ENCODE measurements at regions not wholly inside any gene's neighbourhood (a gene's known extent, or its start where the extent isn't known, plus 50 kb on each side); places are given as distances from the start of the nearest gene placed in this dataset.

- no TSS peak for BruUV-seq (replicated peaks)
- no peak for DNase-seq (ENCODE audit: low spot score)
- no peak overlapping the region for H3K27ac ChIP-seq (ENCODE audit: low read depth, low read length, poor library complexity, severe bottlenecking)
- intact Hi-C loops (cut with micrococcal nuclease; ENCODE audit: unreplicated experiment), result no loop called here
- ChIA-PET CTCF (no interaction called here), POLR2A (ENCODE audit: low non-redundant PET) (no interaction called here)
- TF ChIP-seq CTCF (conservative IDR thresholded peaks at IDR 0.05; ENCODE audit: low read depth, low read length), result no peak
- TF ChIP-seq EZH2 (IDR thresholded peaks at IDR 0.05; ENCODE audit: borderline replicate concordance, low read depth, low read length, poor library complexity, severe bottlenecking), result no peak
- no peaks in the 10 kb centered on the region for H3K27me3 ChIP-seq (replicated peaks; ENCODE audit: insufficient read depth, low read depth, low read length, poor library complexity)
- no peak overlapping the region for H3K4me3 ChIP-seq (ENCODE audit: low read depth, low read length, poor library complexity, severe bottlenecking)
- no peaks in the 10 kb centered on the region for H3K9me3 ChIP-seq (ENCODE audit: low read depth, low read length, poor library complexity, severe bottlenecking)
- no peaks in the 10 kb centered on the region for H3K36me3 ChIP-seq (ENCODE audit: insufficient read depth, low read length, poor library complexity, severe bottlenecking)
- H3K4me1 ChIP-seq (ENCODE audit: insufficient read depth, low read length, poor library complexity, severe bottlenecking), result no peaks in the 10 kb centered on the region
Observed at GRCh38 chr5:144913661-144914060, 743.0 kb downstream of the KCTD16 start.

GRCh38 chr5:144896473-144896872 is 725.8 kb downstream of the KCTD16 start:
- Histone ChIP-seq H3K27me3 (replicated peaks; ENCODE audit: insufficient read depth, low read depth, low read length, poor library complexity) (no peaks in the 10 kb centered on the region), H3K9me3 (ENCODE audit: low read depth, low read length, poor library complexity, severe bottlenecking) (no peaks in the 10 kb centered on the region), H3K4me3 (ENCODE audit: low read depth, low read length, poor library complexity, severe bottlenecking) (no peak overlapping the region), H3K4me1 (ENCODE audit: insufficient read depth, low read length, poor library complexity, severe bottlenecking) (no peaks in the 10 kb centered on the region), H3K36me3 (ENCODE audit: insufficient read depth, low read length, poor library complexity, severe bottlenecking) (no peaks in the 10 kb centered on the region), H3K27ac (ENCODE audit: low read depth, low read length, poor library complexity, severe bottlenecking) (no peak overlapping the region)
- intact Hi-C loops (cut with micrococcal nuclease; ENCODE audit: unreplicated experiment), result no loop called here
- DNase-seq (ENCODE audit: low spot score), result no peak
- CTCF ChIA-PET, result no interaction called here
- POLR2A ChIA-PET (ENCODE audit: low non-redundant PET), result no interaction called here
- no TSS peak for BruUV-seq (replicated peaks)
- TF ChIP-seq CTCF (conservative IDR thresholded peaks at IDR 0.05; ENCODE audit: low read depth, low read length) (no peak), EZH2 (IDR thresholded peaks at IDR 0.05; ENCODE audit: borderline replicate concordance, low read depth, low read length, poor library complexity, severe bottlenecking) (no peak)

GRCh38 chr5:144886668-144887067 is 716.0 kb downstream of the KCTD16 start:
- H3K9me3 ChIP-seq (ENCODE audit: low read depth, low read length, poor library complexity, severe bottlenecking), result no peaks in the 10 kb centered on the region
- no peak for TF ChIP-seq CTCF (conservative IDR thresholded peaks at IDR 0.05; ENCODE audit: low read depth, low read length)
- no peak for TF ChIP-seq EZH2 (IDR thresholded peaks at IDR 0.05; ENCODE audit: borderline replicate concordance, low read depth, low read length, poor library complexity, severe bottlenecking)
- ChIA-PET CTCF (no interaction called here), POLR2A (ENCODE audit: low non-redundant PET) (no interaction called here)
- H3K4me1 ChIP-seq (ENCODE audit: insufficient read depth, low read length, poor library complexity, severe bottlenecking), result no peaks in the 10 kb centered on the region
- no peak overlapping the region for H3K27ac ChIP-seq (ENCODE audit: low read depth, low read length, poor library complexity, severe bottlenecking)
- intact Hi-C loops (cut with micrococcal nuclease; ENCODE audit: unreplicated experiment), result no loop called here
- BruUV-seq (replicated peaks), result no TSS peak
- no peaks in the 10 kb centered on the region for H3K27me3 ChIP-seq (replicated peaks; ENCODE audit: insufficient read depth, low read depth, low read length, poor library complexity)
- DNase-seq (ENCODE audit: low spot score), result no peak
- no peak overlapping the region for H3K4me3 ChIP-seq (ENCODE audit: low read depth, low read length, poor library complexity, severe bottlenecking)
- H3K36me3 ChIP-seq (ENCODE audit: insufficient read depth, low read length, poor library complexity, severe bottlenecking), result no peaks in the 10 kb centered on the region

All from A673 (cell line).